ENCODE measurements at regions not wholly inside any gene's neighbourhood (a gene's known extent, or its start where the extent isn't known, plus 50 kb on each side); places are given as distances from the start of the nearest gene placed in this dataset.
A peak's percentile ranks its signal among the peaks of the same experiment; 100 is the strongest.

- TF ChIP-seq, protein P1, sequence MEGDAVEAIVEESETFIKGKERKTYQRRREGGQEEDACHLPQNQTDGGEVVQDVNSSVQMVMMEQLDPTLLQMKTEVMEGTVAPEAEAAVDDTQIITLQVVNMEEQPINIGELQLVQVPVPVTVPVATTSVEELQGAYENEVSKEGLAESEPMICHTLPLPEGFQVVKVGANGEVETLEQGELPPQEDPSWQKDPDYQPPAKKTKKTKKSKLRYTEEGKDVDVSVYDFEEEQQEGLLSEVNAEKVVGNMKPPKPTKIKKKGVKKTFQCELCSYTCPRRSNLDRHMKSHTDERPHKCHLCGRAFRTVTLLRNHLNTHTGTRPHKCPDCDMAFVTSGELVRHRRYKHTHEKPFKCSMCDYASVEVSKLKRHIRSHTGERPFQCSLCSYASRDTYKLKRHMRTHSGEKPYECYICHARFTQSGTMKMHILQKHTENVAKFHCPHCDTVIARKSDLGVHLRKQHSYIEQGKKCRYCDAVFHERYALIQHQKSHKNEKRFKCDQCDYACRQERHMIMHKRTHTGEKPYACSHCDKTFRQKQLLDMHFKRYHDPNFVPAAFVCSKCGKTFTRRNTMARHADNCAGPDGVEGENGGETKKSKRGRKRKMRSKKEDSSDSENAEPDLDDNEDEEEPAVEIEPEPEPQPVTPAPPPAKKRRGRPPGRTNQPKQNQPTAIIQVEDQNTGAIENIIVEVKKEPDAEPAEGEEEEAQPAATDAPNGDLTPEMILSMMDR (IDR thresholded peaks at IDR 0.05; ENCODE audit: poor library complexity, severe bottlenecking) = no peak
- H3K4me3 ChIP-seq (ENCODE audit: severe bottlenecking) = no peak overlapping the region
- ATAC-seq (ENCODE audit: low read depth) (peak; percentile 62), DNase-seq (ENCODE audit: low spot score) (no peak)
- H3K27ac ChIP-seq (ENCODE audit: poor library complexity, severe bottlenecking) = peak overlapping the region; percentile 85
- no peaks in the 10 kb centered on the region for H3K36me3 ChIP-seq (ENCODE audit: low read depth)
- no peaks in the 10 kb centered on the region for H3K27me3 ChIP-seq (ENCODE audit: insufficient read depth, poor library complexity, severe bottlenecking)
- H3K9me3 ChIP-seq (ENCODE audit: severe bottlenecking) = no peaks in the 10 kb centered on the region
- peaks cover 35% of the 10 kb centered on the region for H3K4me1 ChIP-seq (ENCODE audit: insufficient read depth, poor library complexity, severe bottlenecking)
These were observed 377.2 kb upstream of the CFAP20DC start for GRCh38 chr3:59426821-59427565.

GRCh38 chr3:59425942-59426341, 376.1 kb upstream of the CFAP20DC start:
- ATAC-seq (ENCODE audit: low read depth) (no peak), DNase-seq (ENCODE audit: low spot score) (no peak)
- Histone ChIP-seq H3K4me1 (ENCODE audit: insufficient read depth, poor library complexity, severe bottlenecking) (peaks cover 35% of the 10 kb centered on the region), H3K4me3 (ENCODE audit: severe bottlenecking) (no peak overlapping the region), H3K9me3 (ENCODE audit: severe bottlenecking) (no peaks in the 10 kb centered on the region), H3K27ac (ENCODE audit: poor library complexity, severe bottlenecking) (peak overlapping the region; percentile 85), H3K36me3 (ENCODE audit: low read depth) (no peaks in the 10 kb centered on the region), H3K27me3 (ENCODE audit: insufficient read depth, poor library complexity, severe bottlenecking) (no peaks in the 10 kb centered on the region)
- TF ChIP-seq, protein P1 (IDR thresholded peaks at IDR 0.05; ENCODE audit: poor library complexity, severe bottlenecking) = no peak

- ATAC-seq (ENCODE audit: low read depth) (peak; percentile 63), DNase-seq (ENCODE audit: low spot score) (no peak)
- Histone ChIP-seq H3K36me3 (ENCODE audit: low read depth) (no peaks in the 10 kb centered on the region), H3K27ac (ENCODE audit: poor library complexity, severe bottlenecking) (peak overlapping the region; percentile 85), H3K27me3 (ENCODE audit: insufficient read depth, poor library complexity, severe bottlenecking) (no peaks in the 10 kb centered on the region), H3K9me3 (ENCODE audit: severe bottlenecking) (no peaks in the 10 kb centered on the region), H3K4me1 (ENCODE audit: insufficient read depth, poor library complexity, severe bottlenecking) (peaks cover 35% of the 10 kb centered on the region), H3K4me3 (ENCODE audit: severe bottlenecking) (no peak overlapping the region)
- TF ChIP-seq, protein P1 (IDR thresholded peaks at IDR 0.05; ENCODE audit: poor library complexity, severe bottlenecking) = no peak
These were observed 375.5 kb upstream of the CFAP20DC start for GRCh38 chr3:59425371-59425770.

GRCh38 chr3:59424268-59425010, 374.6 kb upstream of the CFAP20DC start:
- H3K27ac ChIP-seq (ENCODE audit: poor library complexity, severe bottlenecking) = peak overlapping the region; percentile 85
- DNase-seq (ENCODE audit: low spot score) (no peak), ATAC-seq (ENCODE audit: low read depth) (peak; percentile 65)

More at GRCh38 chr3:59424268-59425010, 374.6 kb upstream of the CFAP20DC start:
- no peaks in the 10 kb centered on the region for H3K9me3 ChIP-seq (ENCODE audit: severe bottlenecking)
- H3K4me3 ChIP-seq (ENCODE audit: severe bottlenecking) = no peak overlapping the region
- no peaks in the 10 kb centered on the region for H3K36me3 ChIP-seq (ENCODE audit: low read depth)
- peaks cover 35% of the 10 kb centered on the region for H3K4me1 ChIP-seq (ENCODE audit: insufficient read depth, poor library complexity, severe bottlenecking)
- H3K27me3 ChIP-seq (ENCODE audit: insufficient read depth, poor library complexity, severe bottlenecking) = no peaks in the 10 kb centered on the region
- TF ChIP-seq, protein P1 (IDR thresholded peaks at IDR 0.05; ENCODE audit: poor library complexity, severe bottlenecking) = no peak

Data from RWPE2 (cell line).